ENCODE measurements at regions not wholly inside any gene's neighbourhood (a gene's known extent, or its start where the extent isn't known, plus 50 kb on each side); places are given as distances from the start of the nearest gene placed in this dataset.
A peak's percentile ranks its signal among the peaks of the same experiment; 100 is the strongest.

- Histone ChIP-seq H4K91ac (ENCODE audit: insufficient read length, low read depth, low read length) (no peak overlapping the region), H3K56ac (ENCODE audit: insufficient read length, low read depth, low read length) (no peak overlapping the region), H4K8ac (replicated peaks; ENCODE audit: insufficient read length, low read depth, low read length) (no peak overlapping the region), H2BK20ac (ENCODE audit: low read depth, low read length, poor library complexity, severe bottlenecking) (no peak overlapping the region), H3K23me2 (ENCODE audit: insufficient read length, low read depth, low read length, poor library complexity, severe bottlenecking) (no peaks in the 10 kb centered on the region), H3K27me3 (ENCODE audit: insufficient read depth, low read length) (no peaks in the 10 kb centered on the region), H2AFZ (ENCODE audit: low read length) (no peak overlapping the region), H2AK5ac (ENCODE audit: insufficient read length, low read length) (no peak overlapping the region), H2BK12ac (ENCODE audit: insufficient read length, low read depth, low read length) (no peak overlapping the region), H4K5ac (ENCODE audit: insufficient read length, low read depth, low read length) (no peak overlapping the region), H2BK15ac (ENCODE audit: low read depth, low read length) (no peak overlapping the region), H3K4me1 (ENCODE audit: insufficient read depth, low read length) (peaks cover 8% of the 10 kb centered on the region), H3K14ac (ENCODE audit: insufficient read depth, low read length) (0 out of 2 replicates have a peak overlapping the region, but pooled peaks have one; percentile 30), H2BK5ac (ENCODE audit: insufficient read length, low read length) (no peak overlapping the region), H3K9ac (ENCODE audit: extremely low read depth, insufficient read length, low read length) (no peak overlapping the region), H2BK120ac (ENCODE audit: low read depth, low read length, poor library complexity, severe bottlenecking) (no peak overlapping the region), H4K20me1 (ENCODE audit: control insufficient read depth, insufficient read depth, insufficient read length) (no peaks in the 10 kb centered on the region), H3K79me1 (ENCODE audit: insufficient read depth, low read depth, low read length, poor library complexity, severe bottlenecking) (no peaks in the 10 kb centered on the region), H3K79me2 (ENCODE audit: insufficient read depth, low read length) (peaks cover 37% of the 10 kb centered on the region; the same call in 1 of the 2 replicates), H3K9me3 (ENCODE audit: control insufficient read depth, low read depth, low read length) (no peaks in the 10 kb centered on the region), H3K4me2 (ENCODE audit: insufficient read depth, insufficient read length, low read length) (peak overlapping the region; percentile 17), H3K23ac (ENCODE audit: insufficient read length, low read depth, low read length) (no peak overlapping the region), H3K4ac (ENCODE audit: low read depth, low read length) (no peak overlapping the region), H3K27ac (ENCODE audit: insufficient read length, low read depth, low read length) (no peak overlapping the region), H3K18ac (ENCODE audit: insufficient read length, low read depth, low read length) (no peak overlapping the region), H3T11ph (ENCODE audit: low read length) (no peak overlapping the region)
- DNase-seq = peak; percentile 86
- TF ChIP-seq CTCF (conservative IDR thresholded peaks at IDR 0.05) = peak; percentile 15; the same call in 1 of the 3 replicates
- Mint-ChIP-seq H3K4me1 (peaks cover 49 to 57% of the 10 kb centered on the region in 2 experiments), H3K27me3 (ENCODE audit: low read depth) (peaks cover 42% of the 10 kb centered on the region), H3K27ac (peak overlapping the region in 1 of 3 experiments; percentile 32; a peak in 1 of 7 replicates), H3K4me3 (peak overlapping the region; percentile 80 to 95), H3K36me3 (ENCODE audit: insufficient read depth in 1 of 3, low read depth in 3 of 3) (peaks cover 9 to 19% (median 10%) of the 10 kb centered on the region in 3 experiments), H3K9me3 (peaks cover 0 to 2% of the 10 kb centered on the region in 2 experiments; a peak in 3 of 5 replicates)
- no CpG with 5 or more reads among the region's 97 CpGs for WGBS (ENCODE audit: extremely low coverage, insufficient read length, low lambda C conversion rate)
These were observed 400.9 kb downstream of the SHQ1 start for GRCh38 chr3:72447059-72447946.

All from H9 (cell line).